B cell (primary cell): ENCODE measurements at regions not wholly inside any gene's neighbourhood (a gene's known extent, or its start where the extent isn't known, plus 50 kb on each side); places are given as distances from the start of the nearest gene placed in this dataset.

Experiments used
- ATAC-seq: fragments of 200-7000 bp; cut with Tn5 transposase; one replicate; pipeline ENCODE4 v1.10.0; 2021; ENCODE audit warnings: low read depth, mild to moderate bottlenecking, moderate number of reproducible peaks, moderate library complexity
- CTCF ChIA-PET: fragments of 350-600 bp; sonication (Branson Sonifier 250); formaldehyde crosslinking; loops from one replicate; lab custom pipeline; 2021; ENCODE audit warnings: antibody characterized with exemption, inconsistent platforms; lab: Charles Lee
- POLR2A ChIA-PET: fragments of 350-600 bp; sonication (Branson Sonifier 250); formaldehyde crosslinking; loops from one replicate; lab custom pipeline; 2021; ENCODE audit warnings: antibody characterized with exemption; lab: Charles Lee
- DNase-seq: peaks from one replicate; pipeline ENCODE4 v3.0.0; 2013
- H2AFZ ChIP-seq: 2 replicates; pipeline ENCODE4 v1.6.1; 2012; ENCODE audit warnings: mild to moderate bottlenecking, low read depth, low read length; ENCODE audit not compliant: insufficient read depth, poor library complexity, severe bottlenecking
- H3K27ac ChIP-seq, 2 donors: 1 replicate in 1 of 2; 2 replicates in 1 of 2; pipeline ENCODE4 v1.5.1; 2012 to 2013; ENCODE audit warnings: low read length in 2 of 2, mild to moderate bottlenecking in 2 of 2, moderate library complexity in 1 of 2
- H3K27me3 ChIP-seq, 4 experiments: fragments of 200-600 bp in 1 of 4; sonication (generic) in 1 of 4; replicated peaks in 1 of 4; 1 replicate in 2 of 4; 2 replicates in 2 of 4; pipeline versions ENCODE4 v1.6.1 to v1.7.0; 2013 to 2016; ENCODE audit warnings: low read length in 3 of 4, mild to moderate bottlenecking in 2 of 4, mixed read lengths in 1 of 4, moderate library complexity in 1 of 4; ENCODE audit not compliant: insufficient read depth in 4 of 4, control insufficient read depth in 3 of 4; ENCODE audit errors: control extremely low read depth in 1 of 4
- H3K36me3 ChIP-seq, 2 experiments: replicated peaks in 1 of 2; 1 replicate in 1 of 2; 2 replicates in 1 of 2; pipeline versions ENCODE4 v1.6.1 to v1.7.1; 2013; ENCODE audit warnings: low read length in 1 of 2; ENCODE audit not compliant: insufficient read depth in 2 of 2, control insufficient read depth in 1 of 2; ENCODE audit errors: control extremely low read depth in 1 of 2, extremely low read depth in 1 of 2
- H3K4me1 ChIP-seq, 2 donors: fragments of 200-600 bp in 1 of 2; sonication (generic) in 1 of 2; 1 replicate in 1 of 2; 2 replicates in 1 of 2; pipeline versions ENCODE4 v1.5.1 to v1.6.1; 2013 to 2017; ENCODE audit warnings: low read length in 2 of 2; ENCODE audit not compliant: control insufficient read depth in 2 of 2, insufficient read depth in 2 of 2
- H3K4me2 ChIP-seq: replicated peaks from 2 replicates; pipeline ENCODE3; 2012; ENCODE audit warnings: mild to moderate bottlenecking, low read depth, low read length; ENCODE audit not compliant: poor library complexity, severe bottlenecking
- H3K4me3 ChIP-seq, 5 experiments: fragments of 200-600 bp in 1 of 5; sonication (generic) in 1 of 5; 1 replicate in 3 of 5; 2 replicates in 2 of 5; pipeline versions ENCODE4 v1.5.1 to v1.7.0; 2011 to 2016; ENCODE audit warnings: low read length in 4 of 5, mild to moderate bottlenecking in 4 of 5, low read depth in 2 of 5, control low read depth in 1 of 5, moderate library complexity in 1 of 5; ENCODE audit not compliant: insufficient read depth in 1 of 5; ENCODE audit errors: control extremely low read depth in 1 of 5, extremely low read depth in 1 of 5
- H3K79me2 ChIP-seq: fragments of 200-600 bp; sonication (generic); one replicate; pipeline ENCODE4 v1.6.0; 2016; ENCODE audit warnings: low read length; ENCODE audit not compliant: control insufficient read depth, insufficient read depth
- H3K9ac ChIP-seq: fragments of 200-600 bp; sonication (generic); 2 replicates; pipeline ENCODE4 v1.6.1; 2017; ENCODE audit warnings: mild to moderate bottlenecking, low read length, moderate library complexity
- H3K9me3 ChIP-seq, 3 donors: one replicate each; pipeline versions ENCODE4 v1.6.1 to v1.7.1; 2013; ENCODE audit warnings: low read length in 2 of 3; ENCODE audit not compliant: control insufficient read depth in 2 of 3, insufficient read depth in 1 of 3; ENCODE audit errors: control extremely low read depth in 1 of 3
- H4K20me1 ChIP-seq: 2 replicates; pipeline ENCODE4 v1.6.0; 2012; ENCODE audit warnings: mild to moderate bottlenecking, low read length; ENCODE audit not compliant: insufficient read depth, control insufficient read depth, poor library complexity, severe bottlenecking
- H3K27ac Mint-ChIP-seq: one replicate; pipeline ENCODE4 v1.8.0; 2021; ENCODE audit warnings: mixed read lengths
- H3K27me3 Mint-ChIP-seq: one replicate; pipeline ENCODE4 v1.8.0; 2021; ENCODE audit warnings: mixed read lengths
- H3K4me1 Mint-ChIP-seq: one replicate; pipeline ENCODE4 v1.8.0; 2021; ENCODE audit warnings: mixed read lengths
- H3K4me3 Mint-ChIP-seq: one replicate; pipeline ENCODE4 v1.8.0; 2021; ENCODE audit warnings: mixed read lengths
- H3K9me3 Mint-ChIP-seq: one replicate; pipeline ENCODE4 v1.8.0; 2022; ENCODE audit warnings: mixed read lengths; ENCODE audit not compliant: insufficient read depth
- CTCF ChIP-seq: fragments of 200-600 bp; IDR thresholded peaks from one replicate; pipeline ENCODE4 v1.8.0; 2022; ENCODE audit warnings: antibody characterized with exemption, mild to moderate bottlenecking
- EZH2 ChIP-seq: IDR thresholded peaks from 2 replicates; pipeline ENCODE4 v1.6.1; 2012; ENCODE audit warnings: borderline replicate concordance, low read depth, mild to moderate bottlenecking, moderate library complexity, low read length; ENCODE audit not compliant: insufficient read depth, poor library complexity, severe bottlenecking
- WGBS: methylation state at CpG from one replicate; pipeline ENCODE4 v1.1.5; 2013; ENCODE audit warnings: missing lambda C conversion rate; ENCODE audit not compliant: insufficient coverage; 5-methylcytosine and 5-hydroxymethylcytosine counted together
- intact Hi-C: fragments of 100-400 bp; cut with micrococcal nuclease; formaldehyde crosslinking; loops from one replicate; pipeline ENCODE4 v1.10.0; 2022

- peak overlapping the region; percentile 54 for H2AFZ ChIP-seq
- peak overlapping the region; percentile 90 for H3K27ac Mint-ChIP-seq
- H3K4me2 ChIP-seq = peak overlapping the region; percentile 76
These were observed 525.8 kb upstream of the PROK2 start for GRCh38 chr3:72310419-72311380.

More at GRCh38 chr3:72310419-72311380, 525.8 kb upstream of the PROK2 start:
- POLR2A ChIA-PET = interaction anchor here (0.7 to 1.0 kb wide), 3 partner anchors 9 to 130 kb away, joined by 3 to 5 read pairs (median 4); no protein-coding TSS in a partner anchor
- Mint-ChIP-seq H3K9me3 (no peaks in the 10 kb centered on the region), H3K4me3 (peak overlapping the region; percentile 82), H3K4me1 (peaks cover 55% of the 10 kb centered on the region), H3K27me3 (no peaks in the 10 kb centered on the region)
- no peaks in the 10 kb centered on the region for H3K27me3 ChIP-seq
- ATAC-seq (peak; percentile 98), DNase-seq (peak; percentile 89)
- no peaks in the 10 kb centered on the region for H3K36me3 ChIP-seq
- H3K9ac ChIP-seq = peak overlapping the region; percentile 50
- peaks cover 42 to 46% of the 10 kb centered on the region in 2 donors for H3K4me1 ChIP-seq
- intact Hi-C loops = loop anchor here (1.0 to 5.0 kb wide), 7 partner anchors 22 to 228 kb away; no protein-coding TSS in a partner anchor
- no peaks in the 10 kb centered on the region for H3K79me2 ChIP-seq
- H4K20me1 ChIP-seq = no peaks in the 10 kb centered on the region
- WGBS = 8% methylated on average over 17 of the region's 20 CpGs
- peak overlapping the region; percentile 76 to 88 for H3K27ac ChIP-seq
- peaks cover 0 to 1% (median 0%) of the 10 kb centered on the region in 3 donors for H3K9me3 ChIP-seq
- no peak for TF ChIP-seq CTCF
- TF ChIP-seq EZH2 = no peak
- CTCF ChIA-PET = interaction anchor here (0.6 to 2.1 kb wide), 3 partner anchors 14 to 512 kb away, joined by 3 to 6 read pairs (median 3); no protein-coding TSS in a partner anchor
- H3K4me3 ChIP-seq = peak overlapping the region; percentile 7 to 53 (median 18)
